Endothelial cell (in vitro differentiated cells): ENCODE measurements at regions not wholly inside any gene's neighbourhood (a gene's known extent, or its start where the extent isn't known, plus 50 kb on each side); places are given as distances from the start of the nearest gene placed in this dataset. TPM values are rescaled to one million over a fixed set of nuclear protein-coding genes. Genes with fewer than 3 reads are reported as not detected.

ENCODE experiments used
- DNase-seq: peaks from one replicate; pipeline ENCODE4 v3.0.0; 2021; ENCODE audit warnings: low spot score
- H3K27ac Mint-ChIP-seq: one replicate; pipeline ENCODE4 v1.8.0; 2021; ENCODE audit warnings: mixed read lengths, inconsistent platforms; ENCODE audit not compliant: unreplicated experiment
- H3K27me3 Mint-ChIP-seq: one replicate; pipeline ENCODE4 v1.8.0; 2021; ENCODE audit warnings: mild to moderate bottlenecking, moderate library complexity, mixed read lengths, inconsistent platforms; ENCODE audit not compliant: unreplicated experiment
- H3K36me3 Mint-ChIP-seq: one replicate; pipeline ENCODE4 v1.8.0; 2021; ENCODE audit warnings: mild to moderate bottlenecking, low read depth, mixed read lengths, inconsistent platforms; ENCODE audit not compliant: unreplicated experiment
- H3K4me1 Mint-ChIP-seq: one replicate; pipeline ENCODE4 v1.8.0; 2021; ENCODE audit warnings: mild to moderate bottlenecking, mixed read lengths, inconsistent platforms; ENCODE audit not compliant: unreplicated experiment
- H3K4me3 Mint-ChIP-seq: one replicate; pipeline ENCODE4 v1.8.0; 2021; ENCODE audit warnings: mild to moderate bottlenecking, mixed read lengths, inconsistent platforms; ENCODE audit not compliant: unreplicated experiment
- H3K9me3 Mint-ChIP-seq: one replicate; pipeline ENCODE4 v1.8.0; 2021; ENCODE audit warnings: mixed read lengths, inconsistent platforms; ENCODE audit not compliant: unreplicated experiment
- microRNA-seq: library from miRNA; unstranded; fragments of <30 nt; microRNA quantifications from one replicate; pipeline ENCODE4, GENCODE V29; 2020; ENCODE audit not compliant: unreplicated experiment
- TF ChIP-seq, protein P1 (sequence below): fragments of 200-600 bp; sonication (generic); IDR thresholded peaks from one replicate; pipeline ENCODE4 v1.5.0; 2021; ENCODE audit warnings: antibody characterized with exemption; ENCODE audit not compliant: unreplicated experiment

DNA sequence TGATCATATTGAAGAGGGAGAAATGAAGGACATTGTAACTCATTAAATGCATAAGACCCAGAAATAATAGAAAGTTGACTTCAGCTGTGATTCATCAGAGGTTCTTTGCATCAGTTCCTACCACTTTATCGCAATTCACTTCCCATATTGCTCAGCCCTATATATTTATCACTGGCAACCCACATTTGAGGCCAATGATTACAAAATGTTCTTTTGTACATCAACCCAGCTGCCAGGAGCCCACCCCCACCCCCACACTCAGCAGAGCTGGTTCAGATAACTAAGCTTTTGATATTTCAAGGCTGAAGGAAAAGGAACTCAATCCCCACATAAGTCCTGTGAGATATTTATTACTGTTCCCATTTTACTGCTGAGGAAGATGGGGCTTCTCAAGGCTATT is 51.2 kb upstream of the TMPO start:
- peaks cover 6% of the 10 kb centered on the region for H3K4me1 Mint-ChIP-seq
- H3K9me3 Mint-ChIP-seq, result no peaks in the 10 kb centered on the region
- TF ChIP-seq, protein P1, sequence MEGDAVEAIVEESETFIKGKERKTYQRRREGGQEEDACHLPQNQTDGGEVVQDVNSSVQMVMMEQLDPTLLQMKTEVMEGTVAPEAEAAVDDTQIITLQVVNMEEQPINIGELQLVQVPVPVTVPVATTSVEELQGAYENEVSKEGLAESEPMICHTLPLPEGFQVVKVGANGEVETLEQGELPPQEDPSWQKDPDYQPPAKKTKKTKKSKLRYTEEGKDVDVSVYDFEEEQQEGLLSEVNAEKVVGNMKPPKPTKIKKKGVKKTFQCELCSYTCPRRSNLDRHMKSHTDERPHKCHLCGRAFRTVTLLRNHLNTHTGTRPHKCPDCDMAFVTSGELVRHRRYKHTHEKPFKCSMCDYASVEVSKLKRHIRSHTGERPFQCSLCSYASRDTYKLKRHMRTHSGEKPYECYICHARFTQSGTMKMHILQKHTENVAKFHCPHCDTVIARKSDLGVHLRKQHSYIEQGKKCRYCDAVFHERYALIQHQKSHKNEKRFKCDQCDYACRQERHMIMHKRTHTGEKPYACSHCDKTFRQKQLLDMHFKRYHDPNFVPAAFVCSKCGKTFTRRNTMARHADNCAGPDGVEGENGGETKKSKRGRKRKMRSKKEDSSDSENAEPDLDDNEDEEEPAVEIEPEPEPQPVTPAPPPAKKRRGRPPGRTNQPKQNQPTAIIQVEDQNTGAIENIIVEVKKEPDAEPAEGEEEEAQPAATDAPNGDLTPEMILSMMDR, result no peak
- no peak overlapping the region for H3K27ac Mint-ChIP-seq
- H3K4me3 Mint-ChIP-seq, result no peak overlapping the region
- no peak for DNase-seq
- H3K36me3 Mint-ChIP-seq, result no peaks in the 10 kb centered on the region
- H3K27me3 Mint-ChIP-seq, result no peaks in the 10 kb centered on the region

GRCh38 chr12:98465505-98465904 is 49.9 kb upstream of the TMPO start:
- H3K27ac Mint-ChIP-seq, result no peak overlapping the region
- peaks cover 3% of the 10 kb centered on the region for H3K27me3 Mint-ChIP-seq
- DNase-seq, result no peak

More at GRCh38 chr12:98465505-98465904, 49.9 kb upstream of the TMPO start:
- Mint-ChIP-seq H3K9me3 (no peaks in the 10 kb centered on the region), H3K4me1 (peaks cover 6% of the 10 kb centered on the region), H3K4me3 (no peak overlapping the region), H3K36me3 (no peaks in the 10 kb centered on the region)
- TF ChIP-seq, protein P1, result no peak

Small RNA genes in the stretch of these regions (microRNA-seq; reads per million reads assigned to microRNA genes)
- gene MIR4303 (not detected), gene MIR4495 (not detected)
